Vagina (tissue), 2 donors: ENCODE measurements at regions not wholly inside any gene's neighbourhood (a gene's known extent, or its start where the extent isn't known, plus 50 kb on each side); places are given as distances from the start of the nearest gene placed in this dataset.
"Not testable (repeated sequence)": the region's sequence is repeated elsewhere in the genome, so short reads cannot be mapped to it uniquely, and the experiment has no call there.

Experiments
- DNase-seq, 2 donors: peaks; one replicate each; pipeline ENCODE4 v3.0.0-alpha.2; 2017; ENCODE audit errors: extremely low spot score in 2 of 2
- H3K27ac ChIP-seq: fragments of 200-600 bp; sonication (generic); one replicate; pipeline ENCODE4 v1.5.1; 2019
- H3K27me3 ChIP-seq: fragments of 200-600 bp; sonication (generic); one replicate; pipeline ENCODE4 v1.5.1; 2019
- H3K36me3 ChIP-seq, 2 donors: fragments of 200-600 bp; sonication (generic); one replicate each; pipeline ENCODE4 v1.5.1; 2017 to 2019
- H3K4me1 ChIP-seq: fragments of 200-600 bp; sonication (generic); one replicate; pipeline ENCODE4 v1.5.1; 2019
- H3K4me3 ChIP-seq, 2 donors: fragments of 200-600 bp; sonication (generic); 1 replicate in 1 of 2; 2 replicates in 1 of 2; pipeline ENCODE4 v1.5.1; 2016 to 2019
- H3K9me3 ChIP-seq: fragments of 200-600 bp; sonication (generic); one replicate; pipeline ENCODE4 v1.5.1; 2019
- intact Hi-C: fragments of 100-400 bp; cut with DNase I; formaldehyde crosslinking; loops from one replicate; pipeline ENCODE4 v1.15.1; 2023

- peak in 1 of 2 donors; percentile 22 for DNase-seq
- H3K27me3 ChIP-seq, intact Hi-C loops, H3K36me3 ChIP-seq, H3K9me3 ChIP-seq, H3K4me1 ChIP-seq, H3K4me3 ChIP-seq, H3K27ac ChIP-seq: not testable (repeated sequence)
These were observed 54.7 kb downstream of the PROP1 start for GRCh38 chr5:177941386-177941785.

GRCh38 chr5:177939246-177940171, 56.5 kb downstream of the PROP1 start:
- H3K36me3 ChIP-seq, intact Hi-C loops, H3K27ac ChIP-seq, H3K4me1 ChIP-seq, H3K9me3 ChIP-seq, H3K27me3 ChIP-seq: not testable (repeated sequence)
- DNase-seq, result peak in 1 of 2 donors; percentile 27
- peak overlapping the region in 1 of 2 donors; percentile 37 for H3K4me3 ChIP-seq

DNA sequence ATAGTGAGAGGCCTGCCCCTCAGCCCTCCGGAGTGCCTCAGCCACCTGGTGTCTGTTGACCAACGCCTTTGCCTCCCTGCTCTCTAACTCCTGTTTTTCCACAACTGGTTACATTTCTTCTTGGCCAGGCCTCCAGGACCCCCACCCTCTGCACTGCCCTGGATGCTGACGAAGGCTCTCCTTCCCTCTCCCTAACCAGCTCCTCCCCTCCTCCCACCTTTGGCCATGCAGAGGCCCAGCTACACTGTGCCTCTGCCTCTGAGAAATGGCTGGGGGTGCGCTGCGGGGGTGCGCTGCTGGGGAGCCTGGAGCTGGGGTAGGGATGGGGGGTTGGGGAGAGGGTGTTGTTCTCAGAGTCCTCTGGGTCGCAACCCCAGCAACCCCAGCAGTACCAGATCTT, 57.3 kb downstream of the PROP1 start:
- peak in 1 of 2 donors; percentile 11 for DNase-seq
- H3K27ac ChIP-seq, H3K27me3 ChIP-seq, H3K9me3 ChIP-seq, H3K36me3 ChIP-seq, intact Hi-C loops, H3K4me1 ChIP-seq: not testable (repeated sequence)
- H3K4me3 ChIP-seq, result peak overlapping the region in 1 of 2 donors; percentile 37

GRCh38 chr5:177934233-177934632, 61.8 kb downstream of the PROP1 start:
- H3K27ac ChIP-seq, H3K36me3 ChIP-seq, H3K27me3 ChIP-seq, intact Hi-C loops, H3K4me1 ChIP-seq, H3K4me3 ChIP-seq, DNase-seq, H3K9me3 ChIP-seq: not testable (repeated sequence)

DNA sequence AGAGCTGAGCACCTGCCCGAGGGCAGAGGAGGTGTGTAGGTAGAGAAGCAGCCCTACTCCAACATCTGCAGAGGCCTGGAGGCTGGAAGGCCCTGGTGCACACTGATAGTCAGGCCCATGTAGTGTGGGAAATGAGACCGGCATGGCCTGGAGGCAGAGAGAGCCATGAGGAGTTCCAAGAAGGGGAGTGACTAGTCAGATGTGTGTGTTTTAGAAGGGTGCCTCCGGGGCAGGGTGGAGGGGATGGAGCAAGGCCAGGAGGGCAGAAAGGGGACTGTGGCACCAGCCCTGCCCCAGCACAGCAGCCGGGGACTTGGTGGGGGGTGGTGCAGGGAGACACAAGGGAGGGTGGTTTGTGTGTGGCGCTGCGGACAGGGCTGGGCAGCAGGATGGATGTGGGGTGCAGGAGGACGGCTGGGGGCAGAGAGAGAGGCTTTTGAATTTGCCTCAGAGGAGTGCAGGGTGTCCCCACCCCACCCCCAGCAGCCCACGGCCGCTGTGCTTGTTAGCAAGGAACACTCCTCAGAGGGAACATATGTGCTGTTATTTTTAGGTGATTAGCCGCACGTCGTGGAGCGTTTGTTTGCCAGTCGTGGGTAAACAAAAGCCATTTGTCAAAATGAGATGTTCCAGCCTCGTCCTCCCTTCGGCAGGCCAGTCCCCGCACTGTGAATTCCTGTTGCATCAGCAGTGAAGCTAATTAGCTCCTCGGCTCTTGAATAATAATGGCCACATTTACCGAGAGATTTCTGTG, 65.6 kb downstream of the PROP1 start:
- H3K9me3 ChIP-seq, H3K36me3 ChIP-seq, H3K4me1 ChIP-seq, H3K27me3 ChIP-seq, intact Hi-C loops, H3K4me3 ChIP-seq, H3K27ac ChIP-seq: not testable (repeated sequence)
- DNase-seq, result peak in 1 of 2 donors; percentile 44

DNA sequence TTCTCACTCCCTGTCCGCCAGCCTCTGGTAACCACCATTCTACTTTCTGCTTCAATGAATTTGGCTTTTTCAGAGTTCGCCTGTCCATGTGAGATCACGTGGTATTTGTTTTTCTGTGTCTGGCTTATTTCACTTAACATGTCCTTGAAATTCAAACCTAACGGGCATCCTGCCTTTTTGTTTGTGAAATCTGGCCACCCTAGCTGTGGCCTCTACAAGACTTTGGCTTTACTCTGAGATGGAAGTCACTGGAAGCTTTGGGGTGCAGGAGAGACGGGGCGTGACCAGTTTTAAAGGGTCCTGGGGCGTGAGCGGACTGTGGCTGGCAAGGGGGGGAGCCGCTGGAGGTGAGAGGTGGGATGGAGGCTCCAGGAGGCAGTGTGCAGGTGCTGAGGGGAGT, 66.4 kb downstream of the PROP1 start:
- H3K27me3 ChIP-seq, H3K9me3 ChIP-seq, H3K4me3 ChIP-seq, intact Hi-C loops, H3K4me1 ChIP-seq, H3K27ac ChIP-seq, H3K36me3 ChIP-seq: not testable (repeated sequence)
- peak in 1 of 2 donors; percentile 27 for DNase-seq

DNA sequence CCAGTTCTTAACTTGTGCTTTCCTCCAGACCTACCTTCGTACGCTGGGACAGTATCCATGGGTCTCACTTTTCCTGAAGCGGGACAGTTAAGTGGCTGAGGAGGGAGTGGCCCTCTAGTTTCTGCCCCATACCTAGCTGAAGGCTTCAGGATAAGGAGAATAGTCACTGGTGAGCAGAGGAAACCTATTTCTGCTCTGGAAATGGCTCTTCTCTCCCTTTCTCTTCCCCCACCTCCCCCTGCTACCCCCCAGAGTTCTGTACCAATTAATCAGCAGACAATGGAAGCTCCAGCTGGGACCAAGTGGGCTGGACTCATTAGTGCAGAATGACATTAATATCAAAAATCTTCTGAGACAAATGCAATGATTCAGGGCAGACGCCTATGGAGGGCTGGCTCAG, 68.5 kb downstream of the PROP1 start:
- H3K9me3 ChIP-seq, DNase-seq, H3K36me3 ChIP-seq, H3K4me3 ChIP-seq, H3K27me3 ChIP-seq, H3K27ac ChIP-seq, intact Hi-C loops, H3K4me1 ChIP-seq: not testable (repeated sequence)

- DNase-seq, H3K36me3 ChIP-seq, H3K9me3 ChIP-seq, intact Hi-C loops, H3K27ac ChIP-seq, H3K4me3 ChIP-seq, H3K27me3 ChIP-seq, H3K4me1 ChIP-seq: not testable (repeated sequence)
These were observed 71.5 kb downstream of the PROP1 start for GRCh38 chr5:177924577-177924976.

GRCh38 chr5:177923837-177924236, 72.2 kb downstream of the PROP1 start:
- H3K4me1 ChIP-seq, H3K27ac ChIP-seq, H3K27me3 ChIP-seq, H3K9me3 ChIP-seq, H3K36me3 ChIP-seq, H3K4me3 ChIP-seq, intact Hi-C loops, DNase-seq: not testable (repeated sequence)

DNA sequence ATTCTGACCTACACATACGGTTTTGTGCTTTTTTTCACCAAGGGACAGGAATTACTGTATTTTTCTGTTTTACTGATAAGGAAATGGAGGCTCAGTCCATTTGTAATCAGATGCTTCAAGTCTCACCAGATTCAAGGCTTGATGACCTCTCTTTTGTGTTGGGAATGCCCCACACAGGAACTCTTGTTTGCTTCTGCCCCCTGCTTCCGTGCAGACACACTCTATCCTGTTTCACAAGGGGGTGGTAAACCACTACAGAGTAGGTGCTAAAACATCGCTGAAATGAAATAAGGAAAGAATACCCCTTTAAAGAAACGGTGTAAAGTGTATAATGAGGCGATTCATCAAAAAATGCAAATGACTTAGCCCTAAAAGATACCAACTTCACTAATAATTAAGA, 72.9 kb downstream of the PROP1 start:
- H3K4me1 ChIP-seq, H3K9me3 ChIP-seq, H3K4me3 ChIP-seq, H3K27me3 ChIP-seq, intact Hi-C loops, H3K27ac ChIP-seq, H3K36me3 ChIP-seq, DNase-seq: not testable (repeated sequence)

GRCh38 chr5:177909261-177909660, 86.8 kb downstream of the PROP1 start:
- H3K36me3 ChIP-seq, H3K9me3 ChIP-seq, intact Hi-C loops, H3K27me3 ChIP-seq, H3K4me1 ChIP-seq, H3K27ac ChIP-seq, H3K4me3 ChIP-seq, DNase-seq: not testable (repeated sequence)

GRCh38 chr5:177902806-177903205, 93.2 kb downstream of the PROP1 start:
- H3K27ac ChIP-seq, H3K4me1 ChIP-seq, DNase-seq, H3K36me3 ChIP-seq, intact Hi-C loops, H3K9me3 ChIP-seq, H3K4me3 ChIP-seq, H3K27me3 ChIP-seq: not testable (repeated sequence)

DNA sequence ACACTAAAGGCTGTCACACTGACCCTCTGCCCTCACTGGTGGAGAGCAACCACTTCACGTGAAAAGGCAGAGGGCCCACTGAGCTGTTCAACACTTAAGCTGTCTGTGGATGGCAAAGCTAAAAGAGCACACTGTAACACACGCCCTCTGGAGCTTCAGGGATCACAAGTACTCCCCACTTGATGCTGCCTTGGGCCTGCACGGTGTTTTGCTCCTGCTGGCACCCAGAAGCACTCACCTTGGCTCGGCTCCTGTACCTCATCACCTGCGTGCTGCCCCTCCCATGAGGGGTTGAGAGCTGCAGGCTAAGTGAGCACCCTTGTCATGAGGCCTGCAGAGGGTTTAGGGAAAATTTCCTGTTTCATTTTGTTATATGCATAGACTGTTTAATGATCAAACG, 96.0 kb downstream of the PROP1 start:
- H3K27me3 ChIP-seq, H3K27ac ChIP-seq, H3K4me1 ChIP-seq, H3K36me3 ChIP-seq, intact Hi-C loops, DNase-seq, H3K9me3 ChIP-seq, H3K4me3 ChIP-seq: not testable (repeated sequence)
